Stimulated activated CD4-positive, alpha-beta T cell treated with anti-CD3 and anti-CD28 coated beads, Interleukin-4, amount 100 ng/mL, for 48 hours (primary cell): ENCODE measurements at regions not wholly inside any gene's neighbourhood (a gene's known extent, or its start where the extent isn't known, plus 50 kb on each side); places are given as distances from the start of the nearest gene placed in this dataset.

ENCODE experiments used
- DNase-seq, 2 donors: peaks; one replicate each; pipeline ENCODE4 v3.0.0-alpha.2; 2020; ENCODE audit warnings: low read depth in 2 of 2

DNA sequence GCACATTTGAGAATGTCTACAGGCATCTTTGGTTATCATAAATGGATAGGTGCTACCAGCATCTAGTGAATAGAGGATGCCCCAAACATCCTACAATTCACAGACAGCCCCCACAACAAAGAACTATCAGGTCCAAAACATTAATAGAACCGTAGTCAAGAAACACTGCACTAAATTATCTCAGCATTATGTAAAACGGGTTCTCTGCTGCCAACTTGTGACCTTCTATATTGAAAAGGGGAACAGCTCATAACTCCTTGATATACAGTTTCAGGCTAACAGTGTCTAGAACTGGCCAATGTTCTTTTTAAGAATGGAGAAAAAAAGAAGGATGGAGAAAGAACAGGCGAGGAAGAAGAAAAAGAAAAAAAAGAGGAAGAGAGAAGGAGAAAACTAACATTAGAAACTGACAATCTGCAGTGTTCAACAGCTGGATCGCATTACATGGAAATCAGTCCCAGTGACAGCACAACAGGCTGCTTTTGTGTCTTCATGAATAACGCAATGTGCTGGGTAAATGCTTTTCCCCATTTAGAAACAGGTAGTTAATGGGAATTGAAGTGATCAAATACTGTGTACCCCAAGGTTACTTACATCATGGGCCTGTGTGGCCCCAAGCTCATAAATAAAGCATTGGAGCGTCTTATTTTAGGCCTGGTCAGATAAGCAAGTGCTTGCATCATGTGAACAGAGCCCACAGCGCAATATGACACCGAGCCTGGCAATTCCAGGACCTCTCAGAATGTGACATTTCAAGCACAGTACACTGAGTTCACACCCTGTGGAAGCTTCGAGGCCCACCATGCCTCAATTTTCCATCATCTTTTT, 339.5 kb downstream of the DHX15 start:
- DNase-seq, result no peak

DNA sequence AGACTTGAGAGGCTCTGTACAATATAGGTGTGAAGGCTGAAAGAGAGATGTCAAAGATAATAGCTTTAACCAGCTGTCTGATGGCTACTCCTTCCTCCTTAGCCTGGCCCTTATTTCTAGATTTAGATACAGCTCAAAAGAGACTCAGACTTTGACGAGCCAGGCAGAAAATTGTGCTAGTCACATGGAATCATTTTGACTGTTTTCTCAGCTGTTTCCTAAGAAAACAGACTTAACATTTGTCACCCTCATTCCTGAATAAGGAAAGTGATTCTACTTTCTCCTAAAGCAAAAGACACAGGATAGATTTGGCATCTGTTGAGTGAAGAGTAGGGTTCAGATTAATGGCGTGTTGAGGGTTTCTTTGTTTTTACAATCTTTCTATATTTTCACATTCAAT, 340.7 kb downstream of the DHX15 start:
- no peak for DNase-seq

DNA sequence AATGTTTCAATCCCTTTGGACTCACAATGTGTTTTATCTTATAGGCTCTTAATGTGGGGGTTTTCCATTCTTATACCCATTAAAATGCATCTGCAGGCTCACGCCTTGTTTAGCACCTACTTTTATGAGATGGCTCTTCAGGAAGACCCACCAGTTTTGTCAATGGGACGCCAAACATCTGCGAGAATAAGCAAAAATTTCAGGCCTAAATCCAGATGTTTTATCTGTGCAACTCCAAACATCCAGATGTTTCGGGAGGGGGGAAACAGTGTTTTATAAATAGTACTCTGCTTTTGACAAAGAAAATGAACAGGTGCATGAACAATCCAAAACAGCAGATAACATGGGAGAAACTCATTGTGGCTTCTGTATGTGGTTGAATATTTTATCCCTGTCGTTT, 342.8 kb downstream of the DHX15 start:
- DNase-seq, result no peak

DNA sequence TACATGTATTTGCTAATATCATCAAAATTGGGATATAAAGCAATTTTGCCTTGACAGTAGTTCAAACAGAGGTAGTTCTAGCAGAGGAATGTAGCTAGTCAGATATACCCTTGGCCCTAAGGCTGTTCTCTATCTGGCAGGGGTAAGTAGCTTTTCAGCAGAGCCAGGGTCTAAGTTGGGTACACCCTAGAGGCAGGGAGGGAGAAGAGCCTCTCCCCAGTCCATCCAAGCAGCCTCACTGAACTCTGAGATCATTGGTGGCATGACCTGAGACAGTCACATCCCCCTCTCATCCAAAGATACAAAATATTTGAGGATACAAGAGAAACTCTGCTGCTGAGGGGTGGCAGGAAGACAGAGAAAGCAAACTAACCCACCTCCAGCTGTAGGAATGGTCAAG, 343.7 kb downstream of the DHX15 start:
- no peak for DNase-seq

DNA sequence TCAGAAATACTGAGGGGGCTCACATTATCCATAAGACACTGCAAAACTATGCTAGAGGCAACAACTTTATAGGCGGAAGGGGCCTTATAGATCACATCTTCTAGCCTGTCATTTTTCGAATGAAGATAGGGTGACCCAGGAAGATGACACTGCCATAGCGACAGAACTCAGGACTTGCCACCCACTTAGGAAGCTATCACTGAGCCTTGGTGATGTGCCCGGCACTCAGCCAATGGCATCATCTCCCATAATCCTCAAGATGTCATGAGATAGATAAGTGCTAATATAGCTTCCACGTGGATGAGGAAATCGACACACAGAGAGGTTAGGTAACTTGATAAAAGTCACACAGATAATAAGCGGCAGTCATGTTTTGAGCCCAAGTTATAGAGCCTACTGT, 346.6 kb downstream of the DHX15 start:
- DNase-seq, result no peak

DNA sequence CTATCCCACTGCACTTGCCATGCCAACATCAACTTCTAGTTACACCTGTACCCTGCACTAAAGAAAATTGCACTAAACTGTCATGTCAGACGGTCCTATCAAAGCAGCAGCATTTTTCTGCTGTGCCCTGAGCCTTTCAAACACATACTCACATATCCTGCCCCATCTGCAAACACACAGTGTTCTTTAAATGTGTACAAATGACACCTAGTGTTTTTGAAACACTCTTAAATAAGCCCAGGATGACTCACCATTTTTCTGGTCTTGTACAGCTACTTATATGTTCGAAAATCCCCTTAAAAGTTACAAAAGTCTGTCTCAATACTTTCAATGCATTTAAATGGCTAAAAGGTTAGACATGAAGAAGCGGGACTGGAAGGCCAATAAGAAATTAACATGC, 346.7 kb upstream of the PPARGC1A start:
- DNase-seq, result no peak

DNA sequence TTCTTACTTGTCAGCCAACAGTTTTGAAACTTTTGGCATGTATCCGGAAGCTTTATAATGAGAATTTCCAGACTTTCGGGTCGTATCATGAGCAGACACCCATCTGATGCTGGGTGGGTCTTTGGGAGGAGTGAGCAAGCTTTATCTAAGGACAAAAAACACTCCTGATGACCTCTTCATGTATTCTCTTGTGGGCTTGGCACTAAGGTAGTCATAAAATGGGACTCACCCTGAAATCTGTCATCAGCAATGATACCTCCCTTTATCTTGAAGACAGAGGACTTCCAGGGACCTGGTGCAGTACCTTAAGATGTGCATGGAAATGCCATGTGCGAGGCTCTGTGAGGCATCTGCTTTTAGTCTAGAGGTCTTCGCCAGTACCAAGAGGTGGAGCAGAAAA, 346.3 kb upstream of the PPARGC1A start:
- DNase-seq, result no peak

DNA sequence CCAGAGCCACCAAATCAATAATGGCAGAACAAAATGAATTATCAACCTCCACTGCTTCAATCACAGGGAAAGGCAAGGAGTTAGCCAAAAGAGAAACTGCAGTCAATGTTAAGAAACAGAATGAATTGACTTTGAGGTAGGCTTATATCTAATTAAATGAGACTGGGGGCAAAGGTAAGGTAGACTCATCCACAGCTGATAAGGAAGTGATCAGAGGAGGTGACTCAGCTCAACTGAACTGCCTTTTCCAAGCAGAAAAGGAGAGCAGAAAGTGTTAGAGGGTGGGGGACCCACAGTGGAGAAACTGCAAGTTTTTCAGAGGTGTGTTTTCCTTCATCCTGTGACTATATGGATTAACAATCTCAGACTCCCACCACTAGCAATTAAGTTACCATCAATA, 345.8 kb upstream of the PPARGC1A start:
- no peak for DNase-seq

DNA sequence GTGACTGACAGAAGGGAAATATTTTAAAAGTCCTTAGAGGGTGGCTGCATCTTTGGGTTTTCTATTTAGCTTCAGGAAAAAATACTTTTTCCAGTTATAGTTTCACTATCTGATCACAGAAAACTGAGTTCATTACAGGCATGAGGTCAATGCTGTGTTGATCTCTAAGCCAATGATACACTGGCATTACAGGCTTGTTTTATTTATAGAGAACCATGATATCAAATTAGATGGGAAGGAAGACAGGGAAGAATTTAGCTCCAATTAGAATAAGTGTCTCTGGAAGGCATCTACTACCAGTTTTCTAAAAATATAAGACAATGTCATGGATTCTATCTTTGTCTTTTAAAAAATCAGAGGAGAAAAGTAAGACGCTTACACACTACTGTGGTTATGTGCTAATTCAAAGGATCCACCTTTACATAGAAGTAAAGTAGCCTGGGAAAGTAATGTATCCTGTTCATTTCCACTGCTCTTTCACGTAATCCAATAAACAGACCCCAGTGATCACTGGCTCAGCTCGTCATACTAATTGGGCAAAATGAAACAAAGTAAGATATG, 344.5 kb upstream of the PPARGC1A start:
- DNase-seq, result no peak

DNA sequence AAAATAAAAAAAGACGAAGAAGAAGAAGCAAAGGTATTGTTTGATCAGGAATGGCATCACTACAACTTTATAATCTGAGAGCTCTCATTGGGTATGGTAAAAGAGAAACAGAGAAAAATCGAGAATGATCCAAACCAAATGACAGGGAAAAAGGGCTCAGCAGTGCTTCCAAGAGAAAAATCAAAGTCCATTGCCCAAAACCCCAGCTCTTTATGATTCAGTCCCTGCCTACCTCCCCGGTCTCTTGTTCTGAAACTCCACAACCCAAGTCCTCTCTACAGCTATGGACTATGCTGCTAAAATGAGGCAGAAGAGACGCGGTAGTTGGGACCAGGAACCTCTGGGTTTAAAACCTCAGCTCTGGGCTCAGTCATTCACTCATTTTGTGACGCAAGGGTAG, 341.1 kb upstream of the PPARGC1A start:
- DNase-seq, result no peak

DNA sequence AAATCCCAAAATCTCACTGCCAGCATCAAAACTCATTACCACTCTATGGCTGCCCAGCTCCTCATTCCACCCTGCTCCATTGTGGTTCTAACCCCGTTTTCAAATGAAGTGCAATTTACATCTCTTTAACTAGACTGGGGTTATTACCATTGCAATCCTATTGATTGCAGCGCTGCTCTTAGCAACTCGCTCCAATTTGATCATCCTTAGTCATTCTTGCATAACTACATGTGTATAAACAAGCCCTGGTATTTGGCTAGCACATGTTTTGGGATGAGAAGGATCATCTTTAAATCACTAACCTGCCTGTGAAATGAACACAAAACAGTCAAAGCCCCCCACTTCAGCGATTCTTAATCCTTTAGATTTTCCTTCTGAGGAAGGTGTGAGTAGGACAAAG, 340.1 kb upstream of the PPARGC1A start:
- no peak for DNase-seq

DNA sequence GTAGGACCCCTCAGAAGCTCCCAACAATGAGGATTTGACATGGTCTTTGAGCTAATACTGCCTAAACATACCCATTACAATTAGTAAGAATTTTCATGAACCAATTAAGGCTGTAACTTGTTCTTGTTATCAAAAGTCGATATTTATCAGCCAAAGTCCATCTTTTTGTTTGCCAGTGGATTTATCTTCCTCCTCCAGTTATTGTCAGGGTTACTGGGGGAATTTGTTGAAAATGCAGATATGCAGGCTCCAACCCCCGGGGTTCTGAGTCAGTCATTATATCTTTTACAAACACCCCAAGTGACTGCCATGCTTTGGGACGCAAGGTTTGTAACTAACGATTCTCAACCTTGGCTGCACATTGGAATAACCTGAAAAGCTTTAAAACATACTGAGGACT, 338.8 kb upstream of the PPARGC1A start:
- no peak for DNase-seq

DNA sequence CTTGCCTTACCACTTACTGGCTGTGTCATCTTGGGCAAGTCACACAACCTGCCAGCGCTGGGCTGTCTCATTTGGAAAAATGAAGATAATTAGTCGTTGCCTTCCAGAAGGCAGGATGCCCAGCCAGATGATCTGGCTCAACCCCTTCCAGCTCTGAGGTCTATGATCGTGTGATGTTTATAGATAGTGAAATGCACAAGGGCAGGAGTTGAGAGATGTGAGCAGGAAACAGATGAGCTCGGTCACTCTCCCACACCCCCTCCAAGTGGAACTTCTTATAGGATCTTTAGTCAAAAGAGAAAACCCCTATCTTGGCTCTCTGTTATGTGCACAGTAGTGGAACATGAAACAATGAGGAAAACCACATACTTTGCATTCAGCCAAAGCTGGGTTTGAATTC, 336.8 kb upstream of the PPARGC1A start:
- DNase-seq, result no peak

DNA sequence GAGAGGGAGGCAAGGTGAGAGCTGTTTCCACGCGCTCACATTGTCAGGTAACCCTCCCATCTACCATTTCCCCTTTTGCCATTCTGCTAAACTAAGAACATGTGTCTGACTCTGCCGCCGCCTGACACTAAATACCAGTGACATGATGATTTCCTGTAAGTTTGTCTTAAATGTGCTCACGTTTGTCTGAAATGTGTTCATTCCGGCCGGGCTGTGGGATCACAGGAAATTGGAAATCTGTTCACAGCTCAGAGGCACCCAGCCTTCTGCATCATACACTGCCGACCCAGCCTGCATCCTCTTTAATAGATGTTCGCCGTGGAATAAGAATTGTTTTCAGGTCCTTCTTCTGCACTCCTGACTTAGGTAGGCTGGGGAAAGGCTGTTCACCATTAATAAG, 336.2 kb upstream of the PPARGC1A start:
- no peak for DNase-seq

DNA sequence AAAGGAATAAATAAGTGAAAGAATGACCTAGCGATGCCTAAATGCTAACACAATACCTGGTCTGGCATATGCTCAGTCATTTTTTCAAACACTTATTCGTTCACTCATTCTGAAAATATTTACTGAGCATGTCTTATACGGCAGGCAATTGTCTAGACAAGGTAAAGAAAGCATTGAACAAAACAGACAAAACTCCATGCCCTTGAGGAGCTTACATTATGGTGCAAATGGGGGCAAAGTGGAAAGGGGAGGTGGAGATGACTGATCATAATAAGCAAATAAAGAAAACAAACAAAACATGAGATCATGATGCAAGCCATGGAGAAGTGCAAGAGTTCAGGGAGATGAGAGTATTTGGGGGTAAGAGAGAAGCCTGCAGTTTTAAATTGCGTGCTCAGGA, 334.6 kb upstream of the PPARGC1A start:
- no peak for DNase-seq

DNA sequence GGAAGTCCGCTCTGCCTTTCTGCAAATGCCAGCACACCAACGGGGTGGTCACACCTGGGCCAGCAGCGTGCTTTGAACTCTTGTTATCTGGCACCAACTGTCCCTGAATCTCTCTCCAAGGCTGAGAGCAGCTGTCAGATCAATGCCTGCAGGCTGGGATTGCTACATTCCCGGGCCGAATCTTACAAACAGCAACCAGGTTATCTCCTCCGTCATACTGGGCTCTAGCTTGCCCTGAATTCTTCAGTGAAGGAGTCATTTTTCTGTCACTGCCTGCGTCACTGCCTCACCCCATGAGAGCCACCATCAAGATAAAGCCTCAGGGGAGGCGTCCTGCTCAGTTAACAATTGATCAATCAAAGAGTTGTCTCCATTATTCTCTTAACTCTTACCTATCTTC, 329.4 kb upstream of the PPARGC1A start:
- no peak for DNase-seq

DNA sequence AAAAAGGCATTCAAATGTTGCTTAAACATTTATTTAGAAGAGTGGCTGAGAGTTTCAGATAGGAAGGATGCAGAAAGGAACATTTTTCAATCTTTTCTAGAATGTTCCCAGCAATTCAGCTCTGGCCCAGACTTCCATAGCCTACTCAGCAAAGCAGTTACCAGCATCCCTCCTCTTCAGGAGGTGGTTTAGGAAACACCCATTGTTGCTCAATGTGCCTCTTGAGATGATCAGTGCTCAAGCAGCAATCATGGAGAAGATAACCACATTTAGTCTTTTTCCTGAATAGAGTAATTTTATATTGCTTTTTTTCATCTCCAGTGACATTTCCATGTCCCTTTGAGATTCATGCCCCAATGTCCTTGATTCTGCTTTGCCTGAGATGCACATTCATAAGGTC, 328.7 kb upstream of the PPARGC1A start:
- no peak for DNase-seq

DNA sequence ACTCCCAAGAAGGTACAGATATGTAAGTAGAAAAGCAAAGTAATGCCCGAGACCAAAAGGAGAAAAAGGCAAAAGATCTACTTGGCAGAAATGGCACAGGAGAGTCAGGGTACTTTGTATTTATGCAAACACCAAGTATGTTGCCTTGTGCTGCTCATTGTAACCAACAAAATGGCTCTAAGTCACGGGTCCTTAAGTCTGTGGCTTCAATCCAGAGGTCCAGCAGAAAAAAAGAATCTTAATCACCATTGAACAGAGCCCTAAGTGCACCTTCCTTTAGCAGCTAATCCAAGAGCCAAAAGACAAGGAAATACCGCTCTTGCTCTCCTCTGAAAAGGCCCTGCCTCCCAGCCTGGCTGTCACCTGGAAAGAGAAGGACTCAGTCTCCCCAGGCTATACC, 324.9 kb upstream of the PPARGC1A start:
- DNase-seq, result no peak

DNA sequence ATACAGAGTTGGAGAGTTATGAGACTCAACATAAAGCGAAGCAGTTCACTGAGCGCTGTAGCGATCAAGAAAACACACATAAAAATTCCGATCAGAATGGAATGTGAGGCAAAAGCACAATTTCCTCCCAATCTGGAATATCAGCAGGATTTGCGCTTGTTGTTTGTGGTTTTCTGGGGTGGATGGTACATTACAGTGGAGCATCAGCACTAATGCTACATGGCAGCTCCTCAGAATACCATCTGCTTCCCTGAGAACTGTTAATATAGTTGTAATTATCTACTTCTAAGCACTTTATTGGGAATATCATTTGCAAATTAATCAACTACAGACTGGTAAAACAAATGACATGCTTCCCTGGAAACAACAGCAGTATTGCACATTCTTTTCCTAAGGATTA, 324.1 kb upstream of the PPARGC1A start:
- DNase-seq, result no peak

DNA sequence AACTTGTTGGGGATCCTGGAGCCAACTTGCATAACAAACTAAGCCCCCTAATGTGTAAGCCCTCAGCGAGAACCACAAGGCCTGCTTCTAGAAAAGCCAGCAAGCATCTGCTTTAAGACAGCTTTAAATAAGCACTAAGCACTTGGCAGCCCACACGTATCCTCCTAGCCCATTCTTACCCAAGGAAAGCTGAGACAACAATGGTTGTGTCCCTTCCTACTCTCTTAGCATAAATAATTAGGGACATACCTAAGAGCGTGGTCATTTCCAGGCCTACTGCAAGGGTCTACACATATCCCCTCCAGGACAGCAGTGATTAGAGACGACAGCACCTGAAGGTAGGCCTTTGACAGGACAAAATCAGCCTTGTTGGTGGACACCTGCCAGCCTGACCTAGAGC, 322.8 kb upstream of the PPARGC1A start:
- no peak for DNase-seq

DNA sequence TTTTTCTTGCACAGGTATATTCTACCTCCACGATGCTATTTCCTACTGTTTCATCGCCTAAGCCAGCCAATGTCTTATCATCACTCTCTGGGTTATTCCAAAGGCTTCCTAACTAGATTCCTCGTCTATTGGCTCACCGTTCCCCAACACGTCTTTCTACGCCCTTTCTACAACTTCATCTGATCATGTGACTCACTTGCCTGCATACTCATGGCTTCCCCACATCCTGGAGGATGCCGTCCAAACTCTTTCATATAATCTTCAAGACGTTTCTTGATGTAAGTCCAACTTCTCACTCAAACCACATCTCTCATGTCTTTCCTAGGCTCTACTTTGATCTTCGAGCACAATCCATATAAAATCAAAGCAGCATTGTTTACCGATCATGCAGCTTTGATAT, 322.0 kb upstream of the PPARGC1A start:
- DNase-seq, result no peak

DNA sequence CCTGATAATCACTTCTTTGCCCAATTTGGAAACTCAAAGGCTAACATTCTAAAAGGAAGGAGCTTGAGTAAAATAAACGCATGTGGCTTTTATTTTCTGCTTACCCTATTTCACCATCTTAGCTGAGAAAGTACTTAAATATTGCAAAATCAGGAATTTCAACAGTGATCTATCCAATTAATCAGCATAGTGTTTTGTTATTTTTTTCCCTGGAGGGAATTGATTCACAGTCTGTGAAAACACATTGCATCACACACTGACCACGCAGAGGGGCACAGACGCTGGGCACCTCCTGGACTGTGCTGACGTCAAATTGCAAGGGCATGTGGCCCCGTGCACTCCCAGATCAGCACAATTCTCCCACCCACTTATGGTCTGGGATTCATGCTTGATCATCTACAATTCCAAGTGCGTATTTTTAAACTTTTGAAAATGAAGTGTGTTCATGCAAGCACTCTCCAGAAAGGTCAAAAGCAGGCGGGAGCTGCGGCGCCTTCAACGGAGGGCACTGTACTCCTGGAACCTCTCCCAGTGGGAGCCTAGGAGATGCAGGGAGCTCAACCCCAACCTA, 320.6 kb upstream of the PPARGC1A start:
- DNase-seq, result no peak

DNA sequence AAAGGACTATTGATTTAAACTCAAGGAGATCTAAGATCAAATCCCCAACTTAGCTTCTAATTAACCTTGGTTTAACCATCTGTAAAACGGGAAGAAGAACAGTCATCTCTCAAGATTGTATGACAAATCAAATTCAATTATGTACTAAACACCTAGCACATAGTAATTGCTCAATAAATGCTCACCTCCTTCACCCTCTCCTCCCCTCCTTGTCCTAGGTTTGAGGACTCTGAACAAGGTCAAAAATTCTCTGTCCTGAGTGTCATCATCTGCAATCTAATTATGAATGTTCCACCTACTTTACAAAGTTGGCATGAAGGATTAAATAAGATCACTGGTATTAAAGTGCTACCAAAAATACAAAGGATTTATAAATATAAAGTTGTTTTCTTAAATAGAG, 320.1 kb upstream of the PPARGC1A start:
- no peak for DNase-seq

DNA sequence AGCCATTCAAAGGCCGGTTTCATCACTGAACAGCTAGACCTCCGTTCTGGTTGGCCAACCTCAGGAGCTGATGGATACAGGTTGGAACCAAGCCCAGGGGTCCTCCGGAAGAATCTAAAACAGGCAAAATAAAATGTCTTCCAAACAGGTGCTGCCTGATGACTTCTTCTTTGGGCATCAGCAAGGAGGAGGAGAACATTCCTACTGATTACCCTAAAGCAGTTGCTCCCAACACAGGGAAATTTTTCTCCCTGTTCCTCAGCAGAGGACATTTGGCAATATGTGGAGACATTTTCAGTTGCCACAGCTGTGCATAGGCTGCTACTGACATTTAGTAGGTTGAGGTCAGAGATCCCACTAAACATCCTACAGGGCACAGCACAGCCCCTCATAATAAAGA, 319.3 kb upstream of the PPARGC1A start:
- DNase-seq, result no peak
